COLO668 (cell line): ENCODE measurements at regions not wholly inside any gene's neighbourhood (a gene's known extent, or its start where the extent isn't known, plus 50 kb on each side); places are given as distances from the start of the nearest gene placed in this dataset.

Experiments
- DNase-seq: peaks from one replicate; lab custom pipeline; 2025; ENCODE audit not compliant: unreplicated experiment; lab: John Stamatoyannopoulos, UW

GRCh38 chr20:40457404-40457803 lies 231.6 kb downstream of the MAFB start:
- no peak for DNase-seq

- no peak for DNase-seq
Observed at GRCh38 chr20:40452758-40453157, 236.3 kb downstream of the MAFB start.

GRCh38 chr20:40451552-40451951 lies 237.5 kb downstream of the MAFB start:
- no peak for DNase-seq

GRCh38 chr20:40449974-40450616 lies 238.9 kb downstream of the MAFB start:
- no peak for DNase-seq

- DNase-seq, result no peak
Observed at GRCh38 chr20:40449144-40449690, 239.8 kb downstream of the MAFB start.

- no peak for DNase-seq
Observed at GRCh38 chr20:40446888-40447287, 242.1 kb downstream of the MAFB start.

- DNase-seq, result no peak
Observed at GRCh38 chr20:40444516-40444915, 244.5 kb downstream of the MAFB start.

GRCh38 chr20:40443753-40444152 lies 245.3 kb downstream of the MAFB start:
- no peak for DNase-seq

- DNase-seq, result no peak
Observed at GRCh38 chr20:40442181-40442963, 246.7 kb downstream of the MAFB start.

GRCh38 chr20:40441771-40442170 lies 247.3 kb downstream of the MAFB start:
- DNase-seq, result no peak

GRCh38 chr20:40438161-40438830 lies 250.7 kb downstream of the MAFB start:
- DNase-seq, result no peak

- DNase-seq, result no peak
Observed at GRCh38 chr20:40436011-40436410, 253.0 kb downstream of the MAFB start.

GRCh38 chr20:40435146-40435895 lies 253.7 kb downstream of the MAFB start:
- DNase-seq, result no peak

GRCh38 chr20:40434122-40434521 lies 254.9 kb downstream of the MAFB start:
- no peak for DNase-seq

GRCh38 chr20:40433341-40433861 lies 255.6 kb downstream of the MAFB start:
- DNase-seq, result no peak

- DNase-seq, result no peak
Observed at GRCh38 chr20:40431611-40432010, 257.4 kb downstream of the MAFB start.

- no peak for DNase-seq
Observed at GRCh38 chr20:40431112-40431511, 257.9 kb downstream of the MAFB start.

GRCh38 chr20:40427026-40427425 lies 262.0 kb downstream of the MAFB start:
- no peak for DNase-seq

- DNase-seq, result no peak
Observed at GRCh38 chr20:40424695-40425094, 264.3 kb downstream of the MAFB start.

- no peak for DNase-seq
Observed at GRCh38 chr20:40422656-40423055, 266.4 kb downstream of the MAFB start.

GRCh38 chr20:40416274-40416673 lies 272.8 kb downstream of the MAFB start:
- DNase-seq, result no peak
